HL-60 (cell line): ENCODE measurements at regions not wholly inside any gene's neighbourhood (a gene's known extent, or its start where the extent isn't known, plus 50 kb on each side); places are given as distances from the start of the nearest gene placed in this dataset.

Source experiments
- CTCF ChIP-seq: IDR thresholded peaks from one replicate; pipeline ENCODE4 v1.5.1; 2011; ENCODE audit warnings: low read length, control low read depth, inconsistent platforms; ENCODE audit not compliant: insufficient read depth
- POLR2AphosphoS5 ChIP-seq: IDR thresholded peaks from 2 replicates; pipeline ENCODE4 v1.6.1; 2012; ENCODE audit warnings: low read depth
- TF ChIP-seq, protein P1 (sequence below): IDR thresholded peaks from 2 replicates; pipeline ENCODE4 v1.6.1; 2012; ENCODE audit warnings: low read depth; ENCODE audit not compliant: insufficient replicate concordance

DNA sequence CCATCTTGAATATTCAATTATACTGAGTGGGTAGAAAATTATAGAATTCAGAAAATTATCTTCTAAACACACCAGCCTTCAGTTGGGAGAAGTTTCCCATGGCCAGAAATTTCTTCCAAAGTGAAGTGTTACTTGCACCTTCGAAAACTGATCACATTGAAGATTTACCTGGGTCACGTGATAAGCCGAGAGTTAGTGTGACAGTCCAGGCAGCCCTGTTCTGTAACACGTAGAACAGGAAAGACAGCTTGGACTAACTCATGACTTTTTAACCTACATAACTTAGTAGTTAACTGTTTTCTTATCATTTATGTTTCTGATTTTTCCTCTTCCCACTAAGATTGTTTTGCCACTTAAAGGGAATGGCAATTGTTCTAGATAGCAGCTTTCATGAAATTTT, 118.3 kb upstream of the MTHFD1L start:
- TF ChIP-seq CTCF (no peak), POLR2AphosphoS5 (no peak)
- TF ChIP-seq, protein P1, sequence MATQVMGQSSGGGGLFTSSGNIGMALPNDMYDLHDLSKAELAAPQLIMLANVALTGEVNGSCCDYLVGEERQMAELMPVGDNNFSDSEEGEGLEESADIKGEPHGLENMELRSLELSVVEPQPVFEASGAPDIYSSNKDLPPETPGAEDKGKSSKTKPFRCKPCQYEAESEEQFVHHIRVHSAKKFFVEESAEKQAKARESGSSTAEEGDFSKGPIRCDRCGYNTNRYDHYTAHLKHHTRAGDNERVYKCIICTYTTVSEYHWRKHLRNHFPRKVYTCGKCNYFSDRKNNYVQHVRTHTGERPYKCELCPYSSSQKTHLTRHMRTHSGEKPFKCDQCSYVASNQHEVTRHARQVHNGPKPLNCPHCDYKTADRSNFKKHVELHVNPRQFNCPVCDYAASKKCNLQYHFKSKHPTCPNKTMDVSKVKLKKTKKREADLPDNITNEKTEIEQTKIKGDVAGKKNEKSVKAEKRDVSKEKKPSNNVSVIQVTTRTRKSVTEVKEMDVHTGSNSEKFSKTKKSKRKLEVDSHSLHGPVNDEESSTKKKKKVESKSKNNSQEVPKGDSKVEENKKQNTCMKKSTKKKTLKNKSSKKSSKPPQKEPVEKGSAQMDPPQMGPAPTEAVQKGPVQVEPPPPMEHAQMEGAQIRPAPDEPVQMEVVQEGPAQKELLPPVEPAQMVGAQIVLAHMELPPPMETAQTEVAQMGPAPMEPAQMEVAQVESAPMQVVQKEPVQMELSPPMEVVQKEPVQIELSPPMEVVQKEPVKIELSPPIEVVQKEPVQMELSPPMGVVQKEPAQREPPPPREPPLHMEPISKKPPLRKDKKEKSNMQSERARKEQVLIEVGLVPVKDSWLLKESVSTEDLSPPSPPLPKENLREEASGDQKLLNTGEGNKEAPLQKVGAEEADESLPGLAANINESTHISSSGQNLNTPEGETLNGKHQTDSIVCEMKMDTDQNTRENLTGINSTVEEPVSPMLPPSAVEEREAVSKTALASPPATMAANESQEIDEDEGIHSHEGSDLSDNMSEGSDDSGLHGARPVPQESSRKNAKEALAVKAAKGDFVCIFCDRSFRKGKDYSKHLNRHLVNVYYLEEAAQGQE, result no peak
